Activated CD8-positive, alpha-beta memory T cell treated with anti-CD3 and anti-CD28 coated beads for 4 hours (primary cell): ENCODE measurements at regions not wholly inside any gene's neighbourhood (a gene's known extent, or its start where the extent isn't known, plus 50 kb on each side); places are given as distances from the start of the nearest gene placed in this dataset.

Source experiments
- DNase-seq, 2 donors: peaks; one replicate each; pipeline ENCODE4 v3.0.0-alpha.2; 2020; ENCODE audit warnings: low read depth in 2 of 2

GRCh38 chr10:7478727-7479457, 68.1 kb upstream of the SFMBT2 start:
- no peak for DNase-seq

- no peak for DNase-seq
Observed at GRCh38 chr10:7477538-7478334, 66.9 kb upstream of the SFMBT2 start.

GRCh38 chr10:7475939-7476338, 65.1 kb upstream of the SFMBT2 start:
- DNase-seq = no peak

GRCh38 chr10:7475046-7475911, 64.4 kb upstream of the SFMBT2 start:
- DNase-seq = no peak

- DNase-seq = no peak
Observed at GRCh38 chr10:7474388-7474787, 63.6 kb upstream of the SFMBT2 start.

- no peak for DNase-seq
Observed at GRCh38 chr10:7473474-7473873, 62.6 kb upstream of the SFMBT2 start.

GRCh38 chr10:7471720-7472367, 61.0 kb upstream of the SFMBT2 start:
- DNase-seq = no peak

GRCh38 chr10:7470371-7470770, 59.5 kb upstream of the SFMBT2 start:
- DNase-seq = no peak

GRCh38 chr10:7467031-7467667, 56.3 kb upstream of the SFMBT2 start:
- no peak for DNase-seq

- no peak for DNase-seq
Observed at GRCh38 chr10:7464691-7465090, 53.9 kb upstream of the SFMBT2 start.
